Effector CD4-positive, alpha-beta T cell (primary cell): ENCODE measurements at regions not wholly inside any gene's neighbourhood (a gene's known extent, or its start where the extent isn't known, plus 50 kb on each side); places are given as distances from the start of the nearest gene placed in this dataset.

ENCODE experiments used
- DNase-seq: peaks from one replicate; pipeline ENCODE4 v3.0.0-alpha.2; 2020

GRCh38 chr22:49099089-49099488, 728.6 kb downstream of the BRD1 start:
- DNase-seq, result no peak

GRCh38 chr22:49097966-49098365, 729.7 kb downstream of the BRD1 start:
- no peak for DNase-seq

- no peak for DNase-seq
Measured at GRCh38 chr22:49097171-49097925, 730.3 kb downstream of the BRD1 start.

- no peak for DNase-seq
Measured at GRCh38 chr22:49096476-49096875, 731.2 kb downstream of the BRD1 start.

GRCh38 chr22:49095366-49095765, 732.3 kb downstream of the BRD1 start:
- no peak for DNase-seq

- no peak for DNase-seq
Measured at GRCh38 chr22:49094858-49095257, 732.8 kb downstream of the BRD1 start.

- no peak for DNase-seq
Measured at GRCh38 chr22:49094151-49094550, 733.5 kb downstream of the BRD1 start.

GRCh38 chr22:49093192-49093880, 734.3 kb downstream of the BRD1 start:
- no peak for DNase-seq

- DNase-seq, result no peak
Measured at GRCh38 chr22:49092716-49093115, 735.0 kb downstream of the BRD1 start.

- DNase-seq, result no peak
Measured at GRCh38 chr22:49091917-49092545, 735.6 kb downstream of the BRD1 start.

- no peak for DNase-seq
Measured at GRCh38 chr22:49091451-49091850, 736.2 kb downstream of the BRD1 start.

GRCh38 chr22:49090853-49091135, 736.9 kb downstream of the BRD1 start:
- DNase-seq, result no peak

- no peak for DNase-seq
Measured at GRCh38 chr22:49090061-49090852, 737.4 kb downstream of the BRD1 start.

- no peak for DNase-seq
Measured at GRCh38 chr22:49088801-49089791, 738.6 kb downstream of the BRD1 start.

GRCh38 chr22:49087716-49088601, 739.7 kb downstream of the BRD1 start:
- DNase-seq, result no peak

GRCh38 chr22:49087198-49087597, 740.5 kb downstream of the BRD1 start:
- no peak for DNase-seq

GRCh38 chr22:49086606-49087157, 741.0 kb downstream of the BRD1 start:
- DNase-seq, result no peak

GRCh38 chr22:49086181-49086580, 741.5 kb downstream of the BRD1 start:
- no peak for DNase-seq

GRCh38 chr22:49084206-49084605, 743.5 kb downstream of the BRD1 start:
- DNase-seq, result no peak

- no peak for DNase-seq
Measured at GRCh38 chr22:49083607-49084006, 744.1 kb downstream of the BRD1 start.

- no peak for DNase-seq
Measured at GRCh38 chr22:49082451-49082850, 745.2 kb downstream of the BRD1 start.
